ENCODE measurements at regions not wholly inside any gene's neighbourhood (a gene's known extent, or its start where the extent isn't known, plus 50 kb on each side); places are given as distances from the start of the nearest gene placed in this dataset.

GRCh38 chr6:23518294-23518693 is 607.7 kb upstream of the NRSN1 start:
- no peak for DNase-seq
- WGBS, 2 donors, result 86 to 90% methylated on average over 6 of the region's 6 CpGs
- H3K9ac ChIP-seq (ENCODE audit: insufficient read depth in 1 of 2, low read length in 2 of 2), result no peak overlapping the region
- no peaks in the 10 kb centered on the region for H3K36me3 ChIP-seq (ENCODE audit: control insufficient read depth in 4 of 4, insufficient read depth in 4 of 4, low read length in 4 of 4)
- H3K27me3 ChIP-seq (ENCODE audit: control insufficient read depth in 3 of 3, insufficient read depth in 3 of 3, low read length in 2 of 3), result no peaks in the 10 kb centered on the region
- H3K27ac ChIP-seq (ENCODE audit: low read depth in 1 of 2, low read length in 1 of 2), result no peak overlapping the region
- no peak overlapping the region for H3K4me3 ChIP-seq
- no peak for TF ChIP-seq CTCF (IDR thresholded peaks at IDR 0.05; ENCODE audit: control extremely low read depth, extremely low read depth)
- ATAC-seq (ENCODE audit: insufficient read depth, low FRiP score), result no peak
- H3K9me3 ChIP-seq (ENCODE audit: control insufficient read depth in 4 of 4, insufficient read depth in 3 of 4, low read length in 3 of 4), result no peaks in the 10 kb centered on the region
- peaks cover 0 to 2% (median 0%) of the 10 kb centered on the region in 5 donors for H3K4me1 ChIP-seq (ENCODE audit: control insufficient read depth in 5 of 5, insufficient read depth in 5 of 5, low read length in 5 of 5)

- Histone ChIP-seq H3K4me3 (no peak overlapping the region), H3K36me3 (ENCODE audit: control insufficient read depth in 4 of 4, insufficient read depth in 4 of 4, low read length in 4 of 4) (no peaks in the 10 kb centered on the region), H3K9ac (ENCODE audit: insufficient read depth in 1 of 2, low read length in 2 of 2) (no peak overlapping the region), H3K27me3 (ENCODE audit: control insufficient read depth in 3 of 3, insufficient read depth in 3 of 3, low read length in 2 of 3) (no peaks in the 10 kb centered on the region), H3K9me3 (ENCODE audit: control insufficient read depth in 4 of 4, insufficient read depth in 3 of 4, low read length in 3 of 4) (no peaks in the 10 kb centered on the region), H3K27ac (ENCODE audit: low read depth in 1 of 2, low read length in 1 of 2) (no peak overlapping the region), H3K4me1 (ENCODE audit: control insufficient read depth in 5 of 5, insufficient read depth in 5 of 5, low read length in 5 of 5) (peaks cover 0 to 2% (median 0%) of the 10 kb centered on the region in 5 donors)
- peak in 1 of 3 donors; percentile 12 for DNase-seq
- WGBS, 2 donors, result 41 to 62% methylated on average over 11 of the region's 11 CpGs
- TF ChIP-seq CTCF (IDR thresholded peaks at IDR 0.05; ENCODE audit: control extremely low read depth, extremely low read depth), result no peak
- ATAC-seq (ENCODE audit: insufficient read depth, low FRiP score), result no peak
Observed at GRCh38 chr6:23522792-23523547, 603.0 kb upstream of the NRSN1 start.

GRCh38 chr6:23523771-23524170 is 602.2 kb upstream of the NRSN1 start:
- Histone ChIP-seq H3K36me3 (ENCODE audit: control insufficient read depth in 4 of 4, insufficient read depth in 4 of 4, low read length in 4 of 4) (no peaks in the 10 kb centered on the region), H3K9me3 (ENCODE audit: control insufficient read depth in 4 of 4, insufficient read depth in 3 of 4, low read length in 3 of 4) (no peaks in the 10 kb centered on the region), H3K27me3 (ENCODE audit: control insufficient read depth in 3 of 3, insufficient read depth in 3 of 3, low read length in 2 of 3) (no peaks in the 10 kb centered on the region), H3K27ac (ENCODE audit: low read depth in 1 of 2, low read length in 1 of 2) (no peak overlapping the region), H3K4me3 (no peak overlapping the region), H3K4me1 (ENCODE audit: control insufficient read depth in 5 of 5, insufficient read depth in 5 of 5, low read length in 5 of 5) (peaks cover 0 to 2% (median 0%) of the 10 kb centered on the region in 5 donors), H3K9ac (ENCODE audit: insufficient read depth in 1 of 2, low read length in 2 of 2) (no peak overlapping the region)
- TF ChIP-seq CTCF (IDR thresholded peaks at IDR 0.05; ENCODE audit: control extremely low read depth, extremely low read depth), result no peak
- ATAC-seq (ENCODE audit: insufficient read depth, low FRiP score) (no peak), DNase-seq (no peak)
- WGBS, 2 donors, result 85 to 94% methylated on average over 2 of the region's 2 CpGs

- ATAC-seq (ENCODE audit: insufficient read depth, low FRiP score), result no peak
- DNase-seq, result no peak
- no peak overlapping the region for H3K9ac ChIP-seq (ENCODE audit: insufficient read depth in 1 of 2, low read length in 2 of 2)
- H3K27me3 ChIP-seq (ENCODE audit: control insufficient read depth in 3 of 3, insufficient read depth in 3 of 3, low read length in 2 of 3), result no peaks in the 10 kb centered on the region
- no peak overlapping the region for H3K27ac ChIP-seq (ENCODE audit: low read depth in 1 of 2, low read length in 1 of 2)
- H3K9me3 ChIP-seq (ENCODE audit: control insufficient read depth in 4 of 4, insufficient read depth in 3 of 4, low read length in 3 of 4), result no peaks in the 10 kb centered on the region
- no peak for TF ChIP-seq CTCF (IDR thresholded peaks at IDR 0.05; ENCODE audit: control extremely low read depth, extremely low read depth)
- H3K4me3 ChIP-seq, result no peak overlapping the region
- peaks cover 0 to 2% (median 0%) of the 10 kb centered on the region in 5 donors for H3K4me1 ChIP-seq (ENCODE audit: control insufficient read depth in 5 of 5, insufficient read depth in 5 of 5, low read length in 5 of 5)
- no peaks in the 10 kb centered on the region for H3K36me3 ChIP-seq (ENCODE audit: control insufficient read depth in 4 of 4, insufficient read depth in 4 of 4, low read length in 4 of 4)
Observed at GRCh38 chr6:23524548-23524947, 601.5 kb upstream of the NRSN1 start.

Measured in lung (tissue), 11 donors.